ENCODE measurements at regions not wholly inside any gene's neighbourhood (a gene's known extent, or its start where the extent isn't known, plus 50 kb on each side); places are given as distances from the start of the nearest gene placed in this dataset.

GRCh38 chr2:120541972-120542670 is 193.5 kb upstream of the GLI2 start:
- no peak for ATAC-seq
- CTCF ChIA-PET (ENCODE audit: low intra/inter-chr PET ratio, low total read pairs): no interaction called here
- H3K9me3 ChIP-seq (ENCODE audit: low read length): no peaks in the 10 kb centered on the region
- intact Hi-C loops (cut with micrococcal nuclease; ENCODE audit: unreplicated experiment): loop anchor here (2.0 kb wide), 1 partner anchor 17 kb away; no protein-coding TSS in a partner anchor
- no peak overlapping the region for H2AFZ ChIP-seq (ENCODE audit: low read length)
- no peak overlapping the region for H3K4me3 ChIP-seq (replicated peaks in 1 of 3; ENCODE audit: insufficient read depth in 1 of 3, low read depth in 2 of 3, low read length in 3 of 3)
- peaks cover 0 to 3% of the 10 kb centered on the region in 2 experiments; a peak in 1 of 5 replicates for H3K27me3 ChIP-seq (ENCODE audit: control insufficient read depth in 1 of 2, insufficient read depth in 2 of 2, low read length in 2 of 2)
- peak overlapping the region; percentile 48; the same call in 1 of the 2 replicates for H3K4me2 ChIP-seq (ENCODE audit: low read depth, low read length)
- H3K36me3 ChIP-seq (replicated peaks in 1 of 2; ENCODE audit: control insufficient read depth in 1 of 2, insufficient read depth in 2 of 2, low read length in 2 of 2): no peaks in the 10 kb centered on the region
- BruUV-seq (replicated peaks): no TSS peak
- peaks cover 93% of the 10 kb centered on the region for H3K4me1 ChIP-seq (ENCODE audit: insufficient read depth, low read length)
- no peak overlapping the region for H3K9ac ChIP-seq (ENCODE audit: insufficient read depth, low read depth, low read length)
- H3K79me2 ChIP-seq (ENCODE audit: insufficient read depth, low read length): no peaks in the 10 kb centered on the region
- FAIRE-seq: no peak
- in situ Hi-C loops (cut with HindIII; ENCODE audit: extremely low pct_ligation_motif_present, low pct_unique_long_range_greater_than_20kb): no loop called here
- 91% methylated on average over 7 of the region's 7 CpGs for WGBS (ENCODE audit: low lambda C conversion rate)
- H4K20me1 ChIP-seq (ENCODE audit: insufficient read depth, low read length): no peaks in the 10 kb centered on the region
- H3K27ac ChIP-seq (ENCODE audit: extremely low read length, insufficient read depth, low read length): peak overlapping the region; percentile 68
- POLR2A ChIA-PET: interaction anchor here (1.2 to 2.2 kb wide), 3 partner anchors 8 to 76 kb away, joined by 3 to 16 read pairs (median 3); no protein-coding TSS in a partner anchor
- no peak for DNase-seq (ENCODE audit: low spot score)
- TF ChIP-seq PHF8 (CRISPR knock-in tag; IDR thresholded peaks at IDR 0.05): 0 out of 2 replicates have a peak, but pooled peaks have one; percentile 0
- no peak for TF ChIP-seq YEATS4 (CRISPR knock-in tag; IDR thresholded peaks at IDR 0.05; ENCODE audit: borderline replicate concordance)
- TF ChIP-seq ZNF777 (CRISPR knock-in tag; IDR thresholded peaks at IDR 0.05): no peak
- TF ChIP-seq ZBTB39 (CRISPR knock-in tag; IDR thresholded peaks at IDR 0.05): 0 out of 2 replicates have a peak, but pooled peaks have one; percentile 7
- 0 out of 2 replicates have a peak, but pooled peaks have one; percentile 6 for TF ChIP-seq ZXDC (CRISPR knock-in tag; IDR thresholded peaks at IDR 0.05)
- TF ChIP-seq SETDB1 (CRISPR knock-in tag; IDR thresholded peaks at IDR 0.05; ENCODE audit: borderline replicate concordance): no peak
- TF ChIP-seq ZNF772 (CRISPR knock-in tag; IDR thresholded peaks at IDR 0.05): 0 out of 2 replicates have a peak, but pooled peaks have one; percentile 6
- no peak for TF ChIP-seq REXO4 (CRISPR knock-in tag; IDR thresholded peaks at IDR 0.05; ENCODE audit: borderline replicate concordance)
- no peak for TF ChIP-seq GATAD1 (CRISPR knock-in tag; IDR thresholded peaks at IDR 0.05)
- 0 out of 2 replicates have a peak, but pooled peaks have one; percentile 0 for TF ChIP-seq ZNF512 (CRISPR knock-in tag; IDR thresholded peaks at IDR 0.05)
- no peak for TF ChIP-seq MLLT10 (CRISPR knock-in tag; IDR thresholded peaks at IDR 0.05)
- TF ChIP-seq GLMP (CRISPR knock-in tag; IDR thresholded peaks at IDR 0.05; ENCODE audit: borderline replicate concordance): no peak
- TF ChIP-seq MAZ (IDR thresholded peaks at IDR 0.05; ENCODE audit: borderline replicate concordance, low read depth, low read length): no peak
- 0 out of 2 replicates have a peak, but pooled peaks have one; percentile 1 for TF ChIP-seq MAZ (CRISPR knock-in tag; IDR thresholded peaks at IDR 0.05; ENCODE audit: low read depth)
